Peyer's patch (tissue), 4 donors: ENCODE measurements at regions not wholly inside any gene's neighbourhood (a gene's known extent, or its start where the extent isn't known, plus 50 kb on each side); places are given as distances from the start of the nearest gene placed in this dataset.

Experiments
- POLR2A ChIP-seq, 2 donors: fragments of 450-650 bp; IDR thresholded peaks; one replicate each; pipeline ENCODE4 v1.5.1; 2017; ENCODE audit warnings: antibody characterized with exemption in 2 of 2, mild to moderate bottlenecking in 2 of 2, moderate library complexity in 2 of 2
- TF ChIP-seq, protein P1 (sequence below), 6 experiments: fragments of 450-650 bp in 4 of 6; fragments of 200-600 bp in 2 of 6; sonication (generic) in 1 of 6; IDR thresholded peaks; one replicate each; pipeline ENCODE4 v1.5.1; 2017 to 2019; ENCODE audit warnings: antibody characterized with exemption in 6 of 6, mild to moderate bottlenecking in 3 of 6, moderate library complexity in 1 of 6

DNA sequence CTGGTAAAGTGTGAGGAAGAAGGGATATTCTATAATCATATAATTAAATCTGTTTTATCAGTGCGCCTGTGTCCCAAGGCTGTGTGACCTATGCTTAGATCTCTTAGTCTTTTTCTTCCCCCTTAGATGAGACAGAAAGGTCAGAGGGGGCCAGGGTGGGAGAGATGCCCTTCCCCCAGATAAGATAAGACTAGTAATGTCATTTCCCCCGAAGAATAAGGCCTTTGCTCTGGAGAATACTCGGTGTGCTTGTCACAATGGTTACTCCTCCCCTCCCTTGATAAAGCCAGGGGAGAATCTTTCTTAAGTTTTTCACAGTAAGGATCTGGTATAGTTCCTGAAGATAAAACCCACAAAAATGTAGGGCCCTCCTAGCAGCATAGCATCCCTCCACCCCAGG is 1041.8 kb downstream of the SORCS3 start:
- TF ChIP-seq, protein P1, sequence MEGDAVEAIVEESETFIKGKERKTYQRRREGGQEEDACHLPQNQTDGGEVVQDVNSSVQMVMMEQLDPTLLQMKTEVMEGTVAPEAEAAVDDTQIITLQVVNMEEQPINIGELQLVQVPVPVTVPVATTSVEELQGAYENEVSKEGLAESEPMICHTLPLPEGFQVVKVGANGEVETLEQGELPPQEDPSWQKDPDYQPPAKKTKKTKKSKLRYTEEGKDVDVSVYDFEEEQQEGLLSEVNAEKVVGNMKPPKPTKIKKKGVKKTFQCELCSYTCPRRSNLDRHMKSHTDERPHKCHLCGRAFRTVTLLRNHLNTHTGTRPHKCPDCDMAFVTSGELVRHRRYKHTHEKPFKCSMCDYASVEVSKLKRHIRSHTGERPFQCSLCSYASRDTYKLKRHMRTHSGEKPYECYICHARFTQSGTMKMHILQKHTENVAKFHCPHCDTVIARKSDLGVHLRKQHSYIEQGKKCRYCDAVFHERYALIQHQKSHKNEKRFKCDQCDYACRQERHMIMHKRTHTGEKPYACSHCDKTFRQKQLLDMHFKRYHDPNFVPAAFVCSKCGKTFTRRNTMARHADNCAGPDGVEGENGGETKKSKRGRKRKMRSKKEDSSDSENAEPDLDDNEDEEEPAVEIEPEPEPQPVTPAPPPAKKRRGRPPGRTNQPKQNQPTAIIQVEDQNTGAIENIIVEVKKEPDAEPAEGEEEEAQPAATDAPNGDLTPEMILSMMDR (IDR thresholded peaks at IDR 0.05) = no peak
- no peak for TF ChIP-seq POLR2A (IDR thresholded peaks at IDR 0.05)
